Panc1 (cell line): ENCODE measurements at regions not wholly inside any gene's neighbourhood (a gene's known extent, or its start where the extent isn't known, plus 50 kb on each side); places are given as distances from the start of the nearest gene placed in this dataset.

Experiments
- ATAC-seq: fragments of 200-7000 bp; cut with Tn5 transposase; 2 replicates; pipeline ENCODE4 v1.9.1; 2020; ENCODE audit warnings: mild to moderate bottlenecking, moderate library complexity
- BruUV-seq: library from RNA; stranded (reverse); fragments of 400-500 nt; replicated peaks from 2 replicates; lab custom pipeline; 2021; lab: Mats Ljungman, UMichigan
- CTCF ChIA-PET: fragments of 300-600 bp; sonication (Branson Sonifier 250); formaldehyde crosslinking; loops from one replicate; lab custom pipeline; 2022; ENCODE audit warnings: antibody characterized with exemption; lab: Charles Lee
- POLR2A ChIA-PET: fragments of 300-600 bp; sonication (Branson Sonifier 250); formaldehyde crosslinking; loops from one replicate; lab custom pipeline; 2022; ENCODE audit warnings: antibody characterized with exemption; lab: Charles Lee
- DNase-seq: peaks from one replicate; pipeline ENCODE4 v3.0.0-alpha.2; 2010; ENCODE audit warnings: low read depth, low spot score
- H3K27ac ChIP-seq: 2 replicates; pipeline ENCODE4 v1.5.1; 2011; ENCODE audit warnings: mild to moderate bottlenecking, low read length, inconsistent platforms
- H3K27me3 ChIP-seq: fragments of 200-500 bp; sonication (Bioruptor generic); 2 replicates; pipeline ENCODE4 v1.6.0; 2014; ENCODE audit warnings: low read length, inconsistent platforms; ENCODE audit not compliant: control insufficient read depth, insufficient read depth
- H3K36me3 ChIP-seq: fragments of 200-500 bp; sonication (Bioruptor generic); 2 replicates; pipeline ENCODE4 v1.5.1; 2014; ENCODE audit warnings: inconsistent platforms, mild to moderate bottlenecking, low read length, moderate library complexity; ENCODE audit not compliant: control insufficient read depth, insufficient read depth
- H3K4me1 ChIP-seq: 2 replicates; pipeline ENCODE4 v1.5.1; 2011; ENCODE audit warnings: inconsistent platforms, mild to moderate bottlenecking, low read length, moderate library complexity; ENCODE audit not compliant: control insufficient read depth, insufficient read depth
- H3K4me3 ChIP-seq, 2 experiments: 2 replicates each; pipeline ENCODE4 v1.5.1; 2011 to 2012; ENCODE audit warnings: low read depth in 2 of 2, low read length in 2 of 2, mild to moderate bottlenecking in 2 of 2, inconsistent platforms in 1 of 2, moderate library complexity in 1 of 2
- H3K9me3 ChIP-seq: fragments of 200-500 bp; sonication (Bioruptor generic); 2 replicates; pipeline ENCODE4 v1.5.1; 2014; ENCODE audit warnings: low read depth, mild to moderate bottlenecking, inconsistent platforms, low read length, moderate library complexity; ENCODE audit not compliant: control insufficient read depth, insufficient read depth
- POLR2AphosphoS5 ChIP-seq: IDR thresholded peaks from 2 replicates; pipeline ENCODE4 v1.6.1; 2012; ENCODE audit warnings: mild to moderate bottlenecking, low read depth, low read length, moderate library complexity
- SIN3A ChIP-seq: IDR thresholded peaks from 2 replicates; pipeline ENCODE4 v1.6.1; 2012; ENCODE audit warnings: low read depth, mild to moderate bottlenecking, low read length, moderate library complexity, borderline replicate concordance; ENCODE audit not compliant: insufficient read depth
- TCF7L2 ChIP-seq: IDR thresholded peaks from 2 replicates; pipeline ENCODE4 v1.6.1; 2011; ENCODE audit warnings: mild to moderate bottlenecking, low read depth, low read length, inconsistent platforms
- in situ Hi-C: cut with HindIII; loops from 2 replicates; pipeline ENCODE4 v1.10.0; 2016; ENCODE audit warnings: low sequenced_read_pairs, low pct_unique_long_range_greater_than_20kb
- intact Hi-C: fragments of 100-400 bp; cut with micrococcal nuclease; formaldehyde crosslinking; loops from one replicate; pipeline ENCODE4 v1.10.0; 2022; ENCODE audit not compliant: unreplicated experiment
- TF ChIP-seq, protein P1 (sequence below): fragments of 450-650 bp; IDR thresholded peaks from 2 replicates; pipeline ENCODE4 v1.5.1; 2017; ENCODE audit warnings: mild to moderate bottlenecking
- TF ChIP-seq, protein P2 (sequence below), 2 experiments: IDR thresholded peaks; 2 replicates each; pipeline ENCODE4 v1.6.1; 2011 to 2012; ENCODE audit warnings: low read depth in 2 of 2, control low read depth in 1 of 2, low read length in 1 of 2, mild to moderate bottlenecking in 1 of 2, moderate library complexity in 1 of 2; ENCODE audit not compliant: insufficient read depth in 1 of 2

DNA sequence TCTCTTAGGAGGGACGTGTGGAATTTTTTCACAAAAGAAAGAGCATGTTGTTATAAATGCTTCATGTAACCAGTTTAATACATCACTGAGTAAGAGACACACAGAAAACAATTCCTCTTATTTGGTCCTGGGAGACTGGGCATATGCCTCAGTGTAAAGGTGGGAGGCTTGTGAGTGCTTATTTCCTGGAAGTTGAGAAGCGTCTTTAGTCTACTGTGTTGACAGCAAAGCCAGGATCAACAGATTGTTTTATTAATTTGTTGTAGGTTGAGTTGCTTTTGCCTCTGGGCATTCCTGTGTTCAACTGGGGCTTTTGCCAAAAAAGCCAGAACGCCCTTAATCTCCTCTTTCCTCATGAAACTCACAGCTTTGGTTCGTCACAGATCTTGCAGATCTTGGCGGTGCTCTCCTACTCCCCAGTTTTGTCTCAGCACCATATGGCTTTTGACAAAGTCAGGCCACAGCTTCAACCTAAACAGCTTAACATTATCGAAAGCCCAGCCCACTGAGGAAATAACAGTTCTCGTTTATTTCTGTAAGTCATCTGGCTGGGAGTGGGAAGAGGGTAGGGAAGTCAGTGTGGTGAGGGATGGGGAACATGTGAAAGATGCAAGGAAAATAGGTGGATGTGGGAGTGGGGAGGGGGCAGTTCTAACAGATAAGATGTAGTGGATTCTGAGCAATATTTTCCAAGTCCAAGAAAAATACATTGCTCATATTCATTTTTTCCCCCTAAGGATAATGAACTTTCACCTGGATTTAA, 227.2 kb downstream of the DACT1 start:
- no peaks in the 10 kb centered on the region for H3K27me3 ChIP-seq
- H3K36me3 ChIP-seq = no peaks in the 10 kb centered on the region
- H3K4me1 ChIP-seq = no peaks in the 10 kb centered on the region
- no peak for ATAC-seq
- in situ Hi-C loops (no loop called here), intact Hi-C loops (no loop called here)
- no peaks in the 10 kb centered on the region for H3K9me3 ChIP-seq
- no peak for DNase-seq
- BruUV-seq = no TSS peak
- no peak overlapping the region for H3K4me3 ChIP-seq
- no peak overlapping the region for H3K27ac ChIP-seq
- no peak for TF ChIP-seq SIN3A
- ChIA-PET POLR2A (no interaction called here), CTCF (no interaction called here)

DNA sequence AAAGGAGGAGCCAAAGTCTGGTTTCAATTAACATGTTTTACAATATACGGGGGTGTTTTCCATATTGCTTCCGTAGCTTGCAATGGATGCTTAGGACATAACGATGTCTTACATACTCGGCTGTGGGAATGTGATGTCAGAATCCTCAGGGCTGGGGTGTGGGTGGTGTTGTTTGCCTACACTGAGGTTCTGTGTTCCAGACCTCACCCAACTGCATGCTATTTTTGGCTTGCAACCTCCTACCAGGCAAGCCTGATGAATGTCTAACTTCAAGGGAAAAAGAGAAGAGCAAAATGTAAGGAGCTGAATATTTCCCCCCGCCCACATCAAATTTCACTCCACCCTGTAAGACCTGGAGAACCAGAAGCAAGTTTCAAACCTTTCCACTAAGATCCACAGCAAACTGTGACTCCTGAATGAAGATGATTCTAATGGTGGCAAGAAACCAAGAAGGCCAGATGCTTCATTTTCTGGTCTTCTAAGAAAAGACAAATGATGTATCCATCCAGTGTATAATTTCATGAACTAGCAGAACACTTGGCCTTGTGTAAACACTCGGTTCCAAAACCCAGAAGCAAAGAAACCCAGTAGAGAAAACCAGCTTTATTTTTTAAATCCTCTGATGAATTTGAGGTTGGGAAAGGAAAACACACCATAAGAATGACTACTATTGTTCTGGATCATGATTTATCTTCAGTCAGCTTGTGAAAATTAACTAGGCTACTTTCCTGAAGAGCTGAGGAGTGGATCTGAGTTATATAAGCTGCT, 227.9 kb downstream of the DACT1 start:
- no peaks in the 10 kb centered on the region for H3K4me1 ChIP-seq
- ATAC-seq (no peak), DNase-seq (no peak)
- intact Hi-C loops (no loop called here), in situ Hi-C loops (no loop called here)
- POLR2A ChIA-PET = no interaction called here
- CTCF ChIA-PET = no interaction called here
- H3K27ac ChIP-seq = no peak overlapping the region
- H3K4me3 ChIP-seq = no peak overlapping the region
- no peaks in the 10 kb centered on the region for H3K9me3 ChIP-seq
- no peaks in the 10 kb centered on the region for H3K27me3 ChIP-seq
- BruUV-seq = no TSS peak
- TF ChIP-seq POLR2AphosphoS5 (no peak), TCF7L2 (no peak), SIN3A (no peak)
- TF ChIP-seq, protein P1, sequence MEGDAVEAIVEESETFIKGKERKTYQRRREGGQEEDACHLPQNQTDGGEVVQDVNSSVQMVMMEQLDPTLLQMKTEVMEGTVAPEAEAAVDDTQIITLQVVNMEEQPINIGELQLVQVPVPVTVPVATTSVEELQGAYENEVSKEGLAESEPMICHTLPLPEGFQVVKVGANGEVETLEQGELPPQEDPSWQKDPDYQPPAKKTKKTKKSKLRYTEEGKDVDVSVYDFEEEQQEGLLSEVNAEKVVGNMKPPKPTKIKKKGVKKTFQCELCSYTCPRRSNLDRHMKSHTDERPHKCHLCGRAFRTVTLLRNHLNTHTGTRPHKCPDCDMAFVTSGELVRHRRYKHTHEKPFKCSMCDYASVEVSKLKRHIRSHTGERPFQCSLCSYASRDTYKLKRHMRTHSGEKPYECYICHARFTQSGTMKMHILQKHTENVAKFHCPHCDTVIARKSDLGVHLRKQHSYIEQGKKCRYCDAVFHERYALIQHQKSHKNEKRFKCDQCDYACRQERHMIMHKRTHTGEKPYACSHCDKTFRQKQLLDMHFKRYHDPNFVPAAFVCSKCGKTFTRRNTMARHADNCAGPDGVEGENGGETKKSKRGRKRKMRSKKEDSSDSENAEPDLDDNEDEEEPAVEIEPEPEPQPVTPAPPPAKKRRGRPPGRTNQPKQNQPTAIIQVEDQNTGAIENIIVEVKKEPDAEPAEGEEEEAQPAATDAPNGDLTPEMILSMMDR = no peak
- TF ChIP-seq, protein P2, sequence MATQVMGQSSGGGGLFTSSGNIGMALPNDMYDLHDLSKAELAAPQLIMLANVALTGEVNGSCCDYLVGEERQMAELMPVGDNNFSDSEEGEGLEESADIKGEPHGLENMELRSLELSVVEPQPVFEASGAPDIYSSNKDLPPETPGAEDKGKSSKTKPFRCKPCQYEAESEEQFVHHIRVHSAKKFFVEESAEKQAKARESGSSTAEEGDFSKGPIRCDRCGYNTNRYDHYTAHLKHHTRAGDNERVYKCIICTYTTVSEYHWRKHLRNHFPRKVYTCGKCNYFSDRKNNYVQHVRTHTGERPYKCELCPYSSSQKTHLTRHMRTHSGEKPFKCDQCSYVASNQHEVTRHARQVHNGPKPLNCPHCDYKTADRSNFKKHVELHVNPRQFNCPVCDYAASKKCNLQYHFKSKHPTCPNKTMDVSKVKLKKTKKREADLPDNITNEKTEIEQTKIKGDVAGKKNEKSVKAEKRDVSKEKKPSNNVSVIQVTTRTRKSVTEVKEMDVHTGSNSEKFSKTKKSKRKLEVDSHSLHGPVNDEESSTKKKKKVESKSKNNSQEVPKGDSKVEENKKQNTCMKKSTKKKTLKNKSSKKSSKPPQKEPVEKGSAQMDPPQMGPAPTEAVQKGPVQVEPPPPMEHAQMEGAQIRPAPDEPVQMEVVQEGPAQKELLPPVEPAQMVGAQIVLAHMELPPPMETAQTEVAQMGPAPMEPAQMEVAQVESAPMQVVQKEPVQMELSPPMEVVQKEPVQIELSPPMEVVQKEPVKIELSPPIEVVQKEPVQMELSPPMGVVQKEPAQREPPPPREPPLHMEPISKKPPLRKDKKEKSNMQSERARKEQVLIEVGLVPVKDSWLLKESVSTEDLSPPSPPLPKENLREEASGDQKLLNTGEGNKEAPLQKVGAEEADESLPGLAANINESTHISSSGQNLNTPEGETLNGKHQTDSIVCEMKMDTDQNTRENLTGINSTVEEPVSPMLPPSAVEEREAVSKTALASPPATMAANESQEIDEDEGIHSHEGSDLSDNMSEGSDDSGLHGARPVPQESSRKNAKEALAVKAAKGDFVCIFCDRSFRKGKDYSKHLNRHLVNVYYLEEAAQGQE (IDR thresholded peaks at IDR 0.05; ENCODE audit: insufficient read depth in 1 of 2, low read depth in 2 of 2, low read length in 1 of 2) = no peak
- H3K36me3 ChIP-seq = no peaks in the 10 kb centered on the region

DNA sequence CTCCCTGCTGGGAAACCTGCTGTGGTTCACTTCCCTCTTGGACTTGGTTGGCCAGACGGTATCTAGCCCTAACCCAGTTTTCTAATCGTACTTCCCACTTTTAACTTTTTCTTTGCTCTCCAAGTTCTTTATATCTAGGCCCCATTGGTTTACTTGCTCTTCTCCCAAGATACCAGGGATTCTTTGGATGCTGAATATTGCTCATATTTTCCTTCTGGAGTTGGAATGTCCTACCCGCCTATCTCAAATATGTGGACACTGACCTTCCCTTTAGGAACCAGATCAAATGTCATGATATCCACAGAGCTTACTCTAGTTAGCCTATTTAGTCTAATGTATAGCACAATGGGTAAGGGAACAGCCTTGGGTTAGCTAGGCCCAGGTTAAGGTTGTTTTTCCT, 228.6 kb downstream of the DACT1 start:
- no peak for ATAC-seq
- H3K27ac ChIP-seq = no peak overlapping the region

More for the DNA sequence above, 228.6 kb downstream of the DACT1 start:
- H3K4me1 ChIP-seq = no peaks in the 10 kb centered on the region
- H3K27me3 ChIP-seq = no peaks in the 10 kb centered on the region
- ChIA-PET CTCF (no interaction called here), POLR2A (no interaction called here)
- BruUV-seq = no TSS peak
- H3K4me3 ChIP-seq = no peak overlapping the region
- in situ Hi-C loops (no loop called here), intact Hi-C loops (no loop called here)
- H3K9me3 ChIP-seq = no peaks in the 10 kb centered on the region
- DNase-seq = no peak
- H3K36me3 ChIP-seq = no peaks in the 10 kb centered on the region
- no peak for TF ChIP-seq POLR2AphosphoS5
- no peak for TF ChIP-seq TCF7L2
- TF ChIP-seq, protein P2 (IDR thresholded peaks at IDR 0.05; ENCODE audit: insufficient read depth in 1 of 2, low read depth in 2 of 2, low read length in 1 of 2) = no peak
